ENCODE measurements at regions not wholly inside any gene's neighbourhood (a gene's known extent, or its start where the extent isn't known, plus 50 kb on each side); places are given as distances from the start of the nearest gene placed in this dataset.

DNA sequence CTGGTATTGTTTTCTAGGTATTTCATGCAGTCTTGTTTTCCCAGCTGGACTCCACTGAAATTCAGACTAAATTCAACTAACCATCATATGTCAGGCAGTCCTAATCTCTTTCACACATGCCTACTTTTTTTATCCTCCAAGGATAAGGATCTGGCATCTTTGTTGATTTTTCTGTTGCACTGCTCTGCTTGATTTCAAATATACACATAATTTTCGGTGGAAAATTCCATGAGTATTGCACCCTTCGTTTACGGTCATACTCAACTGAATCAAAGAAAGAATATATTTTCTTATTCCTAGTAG is 64.8 kb upstream of the UNC93A start:
- TF ChIP-seq, protein P1, sequence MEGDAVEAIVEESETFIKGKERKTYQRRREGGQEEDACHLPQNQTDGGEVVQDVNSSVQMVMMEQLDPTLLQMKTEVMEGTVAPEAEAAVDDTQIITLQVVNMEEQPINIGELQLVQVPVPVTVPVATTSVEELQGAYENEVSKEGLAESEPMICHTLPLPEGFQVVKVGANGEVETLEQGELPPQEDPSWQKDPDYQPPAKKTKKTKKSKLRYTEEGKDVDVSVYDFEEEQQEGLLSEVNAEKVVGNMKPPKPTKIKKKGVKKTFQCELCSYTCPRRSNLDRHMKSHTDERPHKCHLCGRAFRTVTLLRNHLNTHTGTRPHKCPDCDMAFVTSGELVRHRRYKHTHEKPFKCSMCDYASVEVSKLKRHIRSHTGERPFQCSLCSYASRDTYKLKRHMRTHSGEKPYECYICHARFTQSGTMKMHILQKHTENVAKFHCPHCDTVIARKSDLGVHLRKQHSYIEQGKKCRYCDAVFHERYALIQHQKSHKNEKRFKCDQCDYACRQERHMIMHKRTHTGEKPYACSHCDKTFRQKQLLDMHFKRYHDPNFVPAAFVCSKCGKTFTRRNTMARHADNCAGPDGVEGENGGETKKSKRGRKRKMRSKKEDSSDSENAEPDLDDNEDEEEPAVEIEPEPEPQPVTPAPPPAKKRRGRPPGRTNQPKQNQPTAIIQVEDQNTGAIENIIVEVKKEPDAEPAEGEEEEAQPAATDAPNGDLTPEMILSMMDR (conservative IDR thresholded peaks at IDR 0.05), result no peak
- no peak for TF ChIP-seq ZFX (IDR thresholded peaks at IDR 0.05)

All from C4-2B (cell line).